MM.1S (cell line): ENCODE measurements at regions not wholly inside any gene's neighbourhood (a gene's known extent, or its start where the extent isn't known, plus 50 kb on each side); places are given as distances from the start of the nearest gene placed in this dataset.

ENCODE experiments used
- EZH2 ChIP-seq: fragments of 300-600 bp; sonication (generic); optimal IDR thresholded peaks from 2 replicates; pipeline ENCODE3; 2017; ENCODE audit warnings: low read depth, mild to moderate bottlenecking, antibody characterized with exemption, low read length, mixed read lengths
- TF ChIP-seq, protein P1 (sequence below): fragments of 300-600 bp; sonication (generic); IDR thresholded peaks from 2 replicates; pipeline ENCODE4 v1.5.1; 2016; ENCODE audit warnings: antibody characterized with exemption, low read length, mixed read lengths

GRCh38 chr10:58993480-58994221, 182.8 kb upstream of the PHYHIPL start:
- TF ChIP-seq, protein P1, sequence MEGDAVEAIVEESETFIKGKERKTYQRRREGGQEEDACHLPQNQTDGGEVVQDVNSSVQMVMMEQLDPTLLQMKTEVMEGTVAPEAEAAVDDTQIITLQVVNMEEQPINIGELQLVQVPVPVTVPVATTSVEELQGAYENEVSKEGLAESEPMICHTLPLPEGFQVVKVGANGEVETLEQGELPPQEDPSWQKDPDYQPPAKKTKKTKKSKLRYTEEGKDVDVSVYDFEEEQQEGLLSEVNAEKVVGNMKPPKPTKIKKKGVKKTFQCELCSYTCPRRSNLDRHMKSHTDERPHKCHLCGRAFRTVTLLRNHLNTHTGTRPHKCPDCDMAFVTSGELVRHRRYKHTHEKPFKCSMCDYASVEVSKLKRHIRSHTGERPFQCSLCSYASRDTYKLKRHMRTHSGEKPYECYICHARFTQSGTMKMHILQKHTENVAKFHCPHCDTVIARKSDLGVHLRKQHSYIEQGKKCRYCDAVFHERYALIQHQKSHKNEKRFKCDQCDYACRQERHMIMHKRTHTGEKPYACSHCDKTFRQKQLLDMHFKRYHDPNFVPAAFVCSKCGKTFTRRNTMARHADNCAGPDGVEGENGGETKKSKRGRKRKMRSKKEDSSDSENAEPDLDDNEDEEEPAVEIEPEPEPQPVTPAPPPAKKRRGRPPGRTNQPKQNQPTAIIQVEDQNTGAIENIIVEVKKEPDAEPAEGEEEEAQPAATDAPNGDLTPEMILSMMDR: no peak
- no peak for TF ChIP-seq EZH2
